Upper lobe of right lung (tissue), 1 donor: ENCODE measurements at regions not wholly inside any gene's neighbourhood (a gene's known extent, or its start where the extent isn't known, plus 50 kb on each side); places are given as distances from the start of the nearest gene placed in this dataset.

Experiments
- ATAC-seq: fragments of 200-7000 bp; cut with Tn5 transposase; one replicate; pipeline ENCODE4 v1.9.1; 2020; ENCODE audit warnings: mild to moderate bottlenecking, moderate library complexity
- DNase-seq: peaks from one replicate; pipeline ENCODE4 v3.0.0-alpha.2; 2020
- H3K27ac ChIP-seq: fragments of 200-600 bp; one replicate; pipeline ENCODE4 v1.8.0; 2022
- H3K27me3 ChIP-seq: fragments of 200-600 bp; one replicate; pipeline ENCODE4 v1.8.0; 2022; ENCODE audit warnings: mild to moderate bottlenecking
- H3K36me3 ChIP-seq: fragments of 200-600 bp; one replicate; pipeline ENCODE4 v1.8.0; 2022
- H3K4me1 ChIP-seq: fragments of 200-600 bp; one replicate; pipeline ENCODE4 v1.8.0; 2022
- H3K4me3 ChIP-seq: fragments of 200-600 bp; one replicate; pipeline ENCODE4 v1.8.0; 2022; ENCODE audit warnings: mild to moderate bottlenecking
- H3K9me3 ChIP-seq: fragments of 200-600 bp; one replicate; pipeline ENCODE4 v1.8.0; 2022
- CTCF ChIP-seq: fragments of 200-600 bp; IDR thresholded peaks from one replicate; pipeline ENCODE4 v1.8.0; 2022; ENCODE audit warnings: antibody characterized with exemption
- intact Hi-C: fragments of 100-400 bp; cut with DNase I; formaldehyde crosslinking; loops from one replicate; pipeline ENCODE4 v1.11.0; 2022
- donor health status: DM: no; HTN: yes; CAD: no; lungs with severe emphysema.

GRCh38 chr13:34412817-34413375 is 529.2 kb upstream of the NBEA start:
- Histone ChIP-seq H3K27ac (no peak overlapping the region), H3K36me3 (no peaks in the 10 kb centered on the region), H3K27me3 (no peaks in the 10 kb centered on the region), H3K4me1 (no peaks in the 10 kb centered on the region), H3K4me3 (no peak overlapping the region), H3K9me3 (no peaks in the 10 kb centered on the region)
- ATAC-seq, result no peak
- no peak for DNase-seq
- intact Hi-C loops, result no loop called here
- TF ChIP-seq CTCF, result no peak

DNA sequence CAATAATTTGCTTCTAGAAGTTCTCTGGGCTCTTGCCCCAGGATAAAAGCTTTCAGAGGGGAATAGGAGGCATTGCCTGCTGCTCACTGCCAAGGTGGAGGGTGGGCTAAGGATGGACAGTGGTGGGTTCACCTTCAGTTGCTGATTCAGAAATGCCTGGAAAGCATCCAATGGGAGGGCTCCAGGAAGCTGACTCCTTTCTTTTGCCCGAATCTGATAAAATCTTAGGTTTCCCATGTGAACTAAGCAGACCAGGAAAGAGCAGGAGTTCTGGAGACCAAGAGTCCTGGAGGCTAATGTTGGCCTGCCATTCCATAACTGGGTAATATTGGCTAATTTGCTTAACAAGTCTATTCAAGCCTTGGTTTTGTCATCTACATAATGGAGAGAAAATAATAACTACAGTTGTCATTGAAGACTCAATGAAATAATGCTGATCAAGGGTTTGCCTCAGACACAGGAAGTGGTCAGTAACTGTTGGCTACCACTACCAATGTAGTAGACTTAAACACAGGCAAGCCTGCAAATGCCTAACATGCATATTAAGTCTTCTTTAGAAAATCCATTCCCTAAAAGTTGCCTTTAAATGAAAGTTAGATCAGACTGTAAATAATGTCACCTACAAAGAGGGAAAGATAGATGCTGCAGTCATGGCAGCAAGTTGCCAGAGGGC is 528.4 kb upstream of the NBEA start:
- TF ChIP-seq CTCF, result no peak
- no peak overlapping the region for H3K4me3 ChIP-seq
- ATAC-seq (no peak), DNase-seq (no peak)
- H3K36me3 ChIP-seq, result no peaks in the 10 kb centered on the region
- no peaks in the 10 kb centered on the region for H3K27me3 ChIP-seq
- no peaks in the 10 kb centered on the region for H3K4me1 ChIP-seq
- H3K27ac ChIP-seq, result no peak overlapping the region
- intact Hi-C loops, result no loop called here
- H3K9me3 ChIP-seq, result no peaks in the 10 kb centered on the region

- Histone ChIP-seq H3K27ac (no peak overlapping the region), H3K4me1 (no peaks in the 10 kb centered on the region), H3K9me3 (no peaks in the 10 kb centered on the region), H3K27me3 (no peaks in the 10 kb centered on the region), H3K4me3 (no peak overlapping the region), H3K36me3 (no peaks in the 10 kb centered on the region)
- ATAC-seq (no peak), DNase-seq (no peak)
- no peak for TF ChIP-seq CTCF
- intact Hi-C loops, result no loop called here
Measured at GRCh38 chr13:34414616-34415015, 527.5 kb upstream of the NBEA start.

- ATAC-seq (no peak), DNase-seq (no peak)
- H3K4me3 ChIP-seq, result no peak overlapping the region
Measured at GRCh38 chr13:34416971-34417380, 525.1 kb upstream of the NBEA start.

DNA sequence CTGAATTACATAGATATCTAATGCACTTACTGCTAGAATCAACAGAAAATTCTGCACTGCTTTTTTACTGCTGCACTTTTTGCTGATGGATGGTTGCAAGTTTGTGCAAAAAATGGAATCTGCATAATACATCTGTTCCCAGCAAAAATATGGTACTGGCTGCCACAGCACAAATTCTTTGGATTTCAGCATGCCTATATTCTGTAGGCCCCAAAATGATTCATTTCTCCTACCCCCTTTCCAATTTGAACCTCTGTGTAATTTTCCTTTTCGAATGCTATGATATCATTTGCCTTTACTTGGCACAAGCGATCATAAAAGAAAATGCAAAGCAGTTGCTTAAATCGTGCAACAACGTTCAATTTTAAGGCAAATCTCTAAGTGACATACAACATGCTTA is 524.2 kb upstream of the NBEA start:
- Histone ChIP-seq H3K27me3 (no peaks in the 10 kb centered on the region), H3K36me3 (no peaks in the 10 kb centered on the region), H3K27ac (no peak overlapping the region), H3K9me3 (no peaks in the 10 kb centered on the region), H3K4me3 (no peak overlapping the region), H3K4me1 (no peaks in the 10 kb centered on the region)
- intact Hi-C loops, result no loop called here
- no peak for TF ChIP-seq CTCF
- DNase-seq (no peak), ATAC-seq (no peak)

More at GRCh38 chr13:34416971-34417380, 525.1 kb upstream of the NBEA start:
- intact Hi-C loops, result no loop called here
- Histone ChIP-seq H3K36me3 (no peaks in the 10 kb centered on the region), H3K27me3 (no peaks in the 10 kb centered on the region), H3K9me3 (no peaks in the 10 kb centered on the region), H3K4me1 (no peaks in the 10 kb centered on the region), H3K27ac (no peak overlapping the region)
- no peak for TF ChIP-seq CTCF
